IMR-90 (cell line): ENCODE measurements at regions not wholly inside any gene's neighbourhood (a gene's known extent, or its start where the extent isn't known, plus 50 kb on each side); places are given as distances from the start of the nearest gene placed in this dataset.

Experiments
- ATAC-seq: fragments of 200-7000 bp; cut with Tn5 transposase; 2 replicates; pipeline ENCODE4 v1.9.1; 2020; ENCODE audit warnings: low read depth, mild to moderate bottlenecking, moderate library complexity
- BruUV-seq: library from RNA; stranded (reverse); fragments of 400-500 nt; replicated peaks from 2 replicates; lab custom pipeline; 2021; lab: Mats Ljungman, UMichigan
- CTCF ChIA-PET: fragments of 300-600 bp; formaldehyde crosslinking; extraction: SDS; loops from one replicate; lab custom pipeline; 2021; ENCODE audit warnings: antibody characterized with exemption; lab: Yijun Ruan, JAX
- POLR2A ChIA-PET: fragments of 300-600 bp; sonication (Branson Sonifier 250); formaldehyde crosslinking; loops from one replicate; lab custom pipeline; 2022; ENCODE audit warnings: antibody characterized with exemption; ENCODE audit not compliant: unreplicated experiment; lab: Charles Lee
- DNase-seq: peaks from one replicate; pipeline ENCODE4 v3.0.0; 2013
- H2AFZ ChIP-seq: replicated peaks from 2 replicates; pipeline ENCODE3; 2013; ENCODE audit warnings: low read length, mild to moderate bottlenecking; ENCODE audit not compliant: poor library complexity
- H2AK5ac ChIP-seq: 2 replicates; pipeline ENCODE4 v1.6.1; 2013; ENCODE audit warnings: low read depth, low read length, inconsistent platforms
- H2AK9ac ChIP-seq: replicated peaks from 2 replicates; pipeline ENCODE3; 2013; ENCODE audit warnings: mild to moderate bottlenecking, low read depth, low read length, moderate library complexity; ENCODE audit not compliant: poor library complexity
- H2BK120ac ChIP-seq: 2 replicates; pipeline ENCODE4 v1.6.1; 2013; ENCODE audit warnings: low read depth, low read length, inconsistent platforms
- H2BK15ac ChIP-seq: 3 replicates; pipeline ENCODE4 v1.6.1; 2013; ENCODE audit warnings: low read depth, low read length, inconsistent platforms
- H2BK20ac ChIP-seq: 2 replicates; pipeline ENCODE4 v1.6.1; 2013; ENCODE audit warnings: low read depth, mild to moderate bottlenecking, inconsistent platforms, low read length, moderate library complexity
- H2BK5ac ChIP-seq: 2 replicates; pipeline ENCODE4 v1.6.1; 2013; ENCODE audit warnings: mild to moderate bottlenecking, low read depth, low read length, inconsistent platforms; ENCODE audit not compliant: poor library complexity, severe bottlenecking
- H3K14ac ChIP-seq: replicated peaks from 2 replicates; pipeline ENCODE4 v1.6.1; 2013; ENCODE audit warnings: low read depth, low read length, inconsistent platforms
- H3K18ac ChIP-seq: 2 replicates; pipeline ENCODE4 v1.6.1; 2013; ENCODE audit warnings: low read depth, low read length, control low read depth
- H3K23ac ChIP-seq: 2 replicates; pipeline ENCODE4 v1.6.1; 2013; ENCODE audit warnings: low read depth, low read length, inconsistent platforms
- H3K27ac ChIP-seq: 2 replicates; pipeline ENCODE4 v1.5.1; 2013; ENCODE audit warnings: mild to moderate bottlenecking, control low read depth, low read length; ENCODE audit not compliant: insufficient read depth
- H3K27me3 ChIP-seq: 2 replicates; pipeline ENCODE4 v1.6.1; 2013; ENCODE audit warnings: low read length; ENCODE audit not compliant: control insufficient read depth, insufficient read depth
- H3K36me3 ChIP-seq: 2 replicates; pipeline ENCODE4 v1.6.1; 2013; ENCODE audit warnings: low read length, mixed read lengths; ENCODE audit not compliant: control insufficient read depth, insufficient read depth
- H3K4ac ChIP-seq: 2 replicates; pipeline ENCODE4 v1.6.1; 2013; ENCODE audit warnings: low read depth, low read length, inconsistent platforms
- H3K4me1 ChIP-seq: 2 replicates; pipeline ENCODE4 v1.6.1; 2013; ENCODE audit warnings: low read length, mixed read lengths; ENCODE audit not compliant: control insufficient read depth, insufficient read depth
- H3K4me2 ChIP-seq: 2 replicates; pipeline ENCODE4 v1.6.1; 2013; ENCODE audit warnings: low read depth, mild to moderate bottlenecking, control low read depth, low read length, moderate library complexity
- H3K4me3 ChIP-seq: 2 replicates; pipeline ENCODE4 v1.5.1; 2013; ENCODE audit warnings: low read depth, mild to moderate bottlenecking, control low read depth, low read length, moderate library complexity; ENCODE audit not compliant: insufficient read depth
- H3K56ac ChIP-seq: 2 replicates; pipeline ENCODE4 v1.6.1; 2013; ENCODE audit warnings: low read length, inconsistent platforms; ENCODE audit not compliant: insufficient read depth; ENCODE audit errors: extremely low read depth
- H3K79me1 ChIP-seq, 2 experiments: 2 replicates each; pipeline ENCODE4 v1.6.1; 2013; ENCODE audit warnings: low read length in 2 of 2, inconsistent platforms in 1 of 2, low read depth in 1 of 2
- H3K9ac ChIP-seq: 2 replicates; pipeline ENCODE4 v1.6.1; 2013; ENCODE audit warnings: low read depth, low read length, control low read depth
- H3K9me1 ChIP-seq: 2 replicates; pipeline ENCODE4 v1.6.1; 2013; ENCODE audit warnings: low read length, inconsistent platforms; ENCODE audit not compliant: insufficient read depth
- H3K9me3 ChIP-seq: 2 replicates; pipeline ENCODE4 v1.6.1; 2013; ENCODE audit warnings: low read length; ENCODE audit not compliant: control insufficient read depth, insufficient read depth
- H4K20me1 ChIP-seq: 2 replicates; pipeline ENCODE4 v1.6.1; 2013; ENCODE audit warnings: low read length, inconsistent platforms; ENCODE audit not compliant: insufficient read depth
- H4K5ac ChIP-seq: 2 replicates; pipeline ENCODE4 v1.6.1; 2013; ENCODE audit warnings: mild to moderate bottlenecking, low read depth, low read length, control low read depth
- H4K8ac ChIP-seq, 2 experiments: 2 replicates each; pipeline ENCODE4 v1.6.1; 2013; ENCODE audit warnings: low read depth in 2 of 2, low read length in 2 of 2, control low read depth in 1 of 2, inconsistent platforms in 1 of 2
- H4K91ac ChIP-seq: 2 replicates; pipeline ENCODE4 v1.6.1; 2013; ENCODE audit warnings: low read depth, low read length, inconsistent platforms; ENCODE audit not compliant: insufficient read depth
- CEBPB ChIP-seq: IDR thresholded peaks from 2 replicates; pipeline ENCODE4 v1.6.1; 2012; ENCODE audit warnings: low read depth, low read length, improper control_type of control experiment
- WGBS, 2 experiments: methylation state at CpG; one replicate each; pipeline versions ENCODE4 v1.1.5 to v1.1.7; 2013; ENCODE audit warnings: missing lambda C conversion rate in 2 of 2; ENCODE audit not compliant: insufficient read length in 1 of 2; ENCODE audit errors: extremely low coverage in 2 of 2; 5-methylcytosine and 5-hydroxymethylcytosine counted together
- dilution Hi-C: fragments of 300-500 bp; cut with HindIII; formaldehyde crosslinking; loops from one replicate; pipeline ENCODE4 v1.14.3; 2018; ENCODE audit warnings: low sequenced_read_pairs; ENCODE audit not compliant: unreplicated experiment
- in situ Hi-C: fragments of 300-500 bp; cut with MboI; formaldehyde crosslinking; loops from 3 replicates; pipeline ENCODE4 v1.14.3; 2019; ENCODE audit warnings: low sequenced_read_pairs, inconsistent platforms, mixed read lengths
- intact Hi-C: fragments of 100-400 bp; cut with micrococcal nuclease; formaldehyde crosslinking; loops from 2 replicates; pipeline ENCODE4 v1.10.0; 2022
- TF ChIP-seq, protein P1 (sequence below): fragments of 150-350 bp; IDR thresholded peaks from 2 replicates; pipeline ENCODE4 v1.6.1; 2017; ENCODE audit warnings: mild to moderate bottlenecking, antibody characterized with exemption, low read length, low read depth

DNA sequence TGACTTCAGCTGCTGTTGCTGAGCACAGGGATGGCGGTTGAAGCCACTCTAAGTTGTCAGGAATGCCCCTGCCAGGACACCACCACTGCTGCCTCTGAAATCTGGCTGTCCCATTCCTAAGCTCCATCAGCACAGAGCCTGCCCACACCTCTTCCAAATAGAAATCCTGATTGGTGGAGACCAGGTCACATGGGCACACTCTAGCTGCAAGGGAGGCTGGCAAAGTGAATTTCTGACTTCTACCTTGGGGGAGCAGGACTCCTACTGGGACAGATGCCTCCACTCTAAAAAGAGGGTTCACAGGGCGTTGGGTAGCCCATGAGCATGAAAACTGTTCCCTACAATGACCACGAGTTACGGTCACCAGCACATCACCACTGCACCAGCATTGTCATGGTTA, 83.8 kb upstream of the TARDBP start:
- Histone ChIP-seq H3K27me3 (peaks cover 3% of the 10 kb centered on the region), H3K27ac (no peak overlapping the region), H3K4me3 (no peak overlapping the region), H4K8ac (no peak overlapping the region), H3K36me3 (no peaks in the 10 kb centered on the region), H4K5ac (no peak overlapping the region), H2BK120ac (no peak overlapping the region), H2BK15ac (no peak overlapping the region), H2AK5ac (no peak overlapping the region), H3K18ac (no peak overlapping the region), H3K9me3 (peaks cover 7% of the 10 kb centered on the region), H3K4ac (no peak overlapping the region), H4K91ac (no peak overlapping the region), H4K20me1 (no peaks in the 10 kb centered on the region), H2BK5ac (no peak overlapping the region), H2AK9ac (no peak overlapping the region), H3K9ac (no peak overlapping the region), H3K79me1 (no peaks in the 10 kb centered on the region), H3K4me1 (no peaks in the 10 kb centered on the region), H3K56ac (no peak overlapping the region), H3K4me2 (no peak overlapping the region), H3K9me1 (no peaks in the 10 kb centered on the region), H3K23ac (no peak overlapping the region), H2AFZ (no peak overlapping the region), H3K14ac (no peak overlapping the region), H2BK20ac (no peak overlapping the region)
- no TSS peak for BruUV-seq
- 71% methylated on average over 3 of the region's 4 CpGs; no CpG with 5 or more reads in 1 of the 2 experiments for WGBS, 2 experiments
- TF ChIP-seq CEBPB = no peak
- TF ChIP-seq, protein P1, sequence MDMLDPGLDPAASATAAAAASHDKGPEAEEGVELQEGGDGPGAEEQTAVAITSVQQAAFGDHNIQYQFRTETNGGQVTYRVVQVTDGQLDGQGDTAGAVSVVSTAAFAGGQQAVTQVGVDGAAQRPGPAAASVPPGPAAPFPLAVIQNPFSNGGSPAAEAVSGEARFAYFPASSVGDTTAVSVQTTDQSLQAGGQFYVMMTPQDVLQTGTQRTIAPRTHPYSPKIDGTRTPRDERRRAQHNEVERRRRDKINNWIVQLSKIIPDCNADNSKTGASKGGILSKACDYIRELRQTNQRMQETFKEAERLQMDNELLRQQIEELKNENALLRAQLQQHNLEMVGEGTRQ = peak; percentile 43; the same call in 1 of the 2 replicates
- DNase-seq (no peak), ATAC-seq (no peak)
- dilution Hi-C loops (no loop called here), intact Hi-C loops (no loop called here), in situ Hi-C loops (no loop called here)
- ChIA-PET CTCF (no interaction called here), POLR2A (no interaction called here)
